GM10248 (cell line): ENCODE measurements at regions not wholly inside any gene's neighbourhood (a gene's known extent, or its start where the extent isn't known, plus 50 kb on each side); places are given as distances from the start of the nearest gene placed in this dataset.

ENCODE experiments used
- CTCF ChIA-PET: fragments of 300-600 bp; sonication (Branson Sonifier 250); formaldehyde crosslinking; extraction: SDS; loops from one replicate; lab custom pipeline; 2021; ENCODE audit warnings: antibody characterized with exemption; lab: Yijun Ruan, JAX
- POLR2A ChIA-PET: fragments of 350-650 bp; sonication (Branson Sonifier 250); formaldehyde crosslinking; extraction: SDS; loops from one replicate; lab custom pipeline; 2020; ENCODE audit warnings: antibody characterized with exemption; lab: Yijun Ruan, JAX
- DNase-seq: peaks from one replicate; pipeline ENCODE4 v3.0.0; 2012; ENCODE audit errors: extremely low spot score
- TF ChIP-seq, protein P1 (sequence below): IDR thresholded peaks from 2 replicates; pipeline ENCODE4 v1.5.1; 2012; ENCODE audit warnings: mild to moderate bottlenecking, low read depth; ENCODE audit errors: extremely low read depth, missing control alignments, control extremely low read depth

DNA sequence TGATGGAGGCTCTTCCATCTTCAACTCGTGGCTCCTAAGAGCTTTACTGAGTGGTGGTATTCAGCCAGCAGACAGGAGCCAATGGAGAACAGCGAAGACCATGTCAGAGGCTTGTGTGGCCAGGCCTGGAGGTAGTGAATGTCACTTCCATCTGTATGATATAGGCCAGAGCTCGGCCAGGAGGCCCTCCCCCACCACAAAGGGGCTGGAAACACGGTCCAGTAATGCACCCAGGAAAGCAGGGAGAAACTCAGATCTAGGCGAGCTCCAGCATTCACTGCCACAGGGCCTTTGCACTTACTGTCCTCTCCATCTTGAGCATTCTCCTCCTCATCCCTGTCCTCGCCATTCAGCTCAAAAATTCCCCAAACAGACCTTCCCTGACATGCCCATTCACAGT, 555.3 kb upstream of the C16orf82 start:
- ChIA-PET CTCF (interaction anchor here (1.2 kb wide), 1 partner anchor 8 kb away, joined by 3 read pairs; no protein-coding TSS in a partner anchor), POLR2A (no interaction called here)
- no peak for DNase-seq
- TF ChIP-seq, protein P1, sequence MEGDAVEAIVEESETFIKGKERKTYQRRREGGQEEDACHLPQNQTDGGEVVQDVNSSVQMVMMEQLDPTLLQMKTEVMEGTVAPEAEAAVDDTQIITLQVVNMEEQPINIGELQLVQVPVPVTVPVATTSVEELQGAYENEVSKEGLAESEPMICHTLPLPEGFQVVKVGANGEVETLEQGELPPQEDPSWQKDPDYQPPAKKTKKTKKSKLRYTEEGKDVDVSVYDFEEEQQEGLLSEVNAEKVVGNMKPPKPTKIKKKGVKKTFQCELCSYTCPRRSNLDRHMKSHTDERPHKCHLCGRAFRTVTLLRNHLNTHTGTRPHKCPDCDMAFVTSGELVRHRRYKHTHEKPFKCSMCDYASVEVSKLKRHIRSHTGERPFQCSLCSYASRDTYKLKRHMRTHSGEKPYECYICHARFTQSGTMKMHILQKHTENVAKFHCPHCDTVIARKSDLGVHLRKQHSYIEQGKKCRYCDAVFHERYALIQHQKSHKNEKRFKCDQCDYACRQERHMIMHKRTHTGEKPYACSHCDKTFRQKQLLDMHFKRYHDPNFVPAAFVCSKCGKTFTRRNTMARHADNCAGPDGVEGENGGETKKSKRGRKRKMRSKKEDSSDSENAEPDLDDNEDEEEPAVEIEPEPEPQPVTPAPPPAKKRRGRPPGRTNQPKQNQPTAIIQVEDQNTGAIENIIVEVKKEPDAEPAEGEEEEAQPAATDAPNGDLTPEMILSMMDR = no peak

GRCh38 chr16:26521626-26522025, 545.1 kb upstream of the C16orf82 start:
- TF ChIP-seq, protein P1 = no peak
- CTCF ChIA-PET = no interaction called here
- POLR2A ChIA-PET = no interaction called here
- no peak for DNase-seq

DNA sequence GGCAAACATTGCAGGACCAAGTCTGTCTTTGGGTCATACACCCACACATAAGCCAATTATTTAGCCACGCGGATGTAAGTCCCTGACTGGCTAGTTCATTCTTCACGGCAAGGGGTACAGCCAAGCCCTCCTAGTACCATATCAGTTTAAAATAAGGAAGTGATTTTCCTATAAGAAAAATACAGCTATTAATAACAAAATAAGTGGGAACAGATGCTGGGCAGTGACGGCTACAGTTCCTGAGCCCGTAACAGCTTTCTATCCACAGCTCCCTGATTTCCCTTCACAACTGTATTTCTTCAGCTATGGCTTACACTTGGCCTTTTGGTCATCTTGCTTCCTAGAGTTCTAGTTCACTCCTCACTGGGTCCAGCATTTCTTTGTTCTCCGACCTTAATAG, 542.4 kb upstream of the C16orf82 start:
- ChIA-PET POLR2A (no interaction called here), CTCF (no interaction called here)
- DNase-seq = no peak
- TF ChIP-seq, protein P1 = no peak

DNA sequence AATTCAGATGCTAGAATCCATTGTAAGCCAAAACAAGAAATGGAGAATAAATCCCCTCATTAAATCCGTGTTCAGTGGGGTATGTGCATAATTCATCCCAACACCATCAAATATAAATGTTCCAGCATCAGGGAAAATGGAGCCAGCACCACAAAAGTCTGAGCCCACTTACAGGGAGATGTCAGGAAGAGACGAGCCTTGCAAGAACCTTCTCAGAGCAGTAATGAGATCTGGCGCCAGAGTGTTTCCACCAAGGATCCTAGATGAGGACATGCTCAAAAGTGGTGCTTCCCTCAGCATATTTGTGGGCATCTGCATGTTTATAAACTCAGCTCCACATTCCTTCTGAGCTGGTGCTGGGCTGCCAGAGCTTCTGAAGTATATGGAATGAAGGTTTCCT, 541.9 kb upstream of the C16orf82 start:
- DNase-seq = no peak
- TF ChIP-seq, protein P1 = no peak
- ChIA-PET CTCF (interaction anchor here (1.2 to 1.3 kb wide), 2 partner anchors 15 to 18 kb away, joined by 3 to 5 read pairs; no protein-coding TSS in a partner anchor), POLR2A (no interaction called here)

- TF ChIP-seq, protein P1 = no peak
- CTCF ChIA-PET = interaction anchor here (1.2 to 1.3 kb wide), 2 partner anchors 16 to 19 kb away, joined by 3 to 5 read pairs; no protein-coding TSS in a partner anchor
- POLR2A ChIA-PET = no interaction called here
- DNase-seq = no peak
These were observed 540.9 kb upstream of the C16orf82 start for GRCh38 chr16:26525856-26526255.

GRCh38 chr16:26526633-26527032, 540.1 kb upstream of the C16orf82 start:
- CTCF ChIA-PET = no interaction called here
- POLR2A ChIA-PET = no interaction called here
- TF ChIP-seq, protein P1 = no peak
- no peak for DNase-seq
